ENCODE measurements at regions not wholly inside any gene's neighbourhood (a gene's known extent, or its start where the extent isn't known, plus 50 kb on each side); places are given as distances from the start of the nearest gene placed in this dataset.

DNA sequence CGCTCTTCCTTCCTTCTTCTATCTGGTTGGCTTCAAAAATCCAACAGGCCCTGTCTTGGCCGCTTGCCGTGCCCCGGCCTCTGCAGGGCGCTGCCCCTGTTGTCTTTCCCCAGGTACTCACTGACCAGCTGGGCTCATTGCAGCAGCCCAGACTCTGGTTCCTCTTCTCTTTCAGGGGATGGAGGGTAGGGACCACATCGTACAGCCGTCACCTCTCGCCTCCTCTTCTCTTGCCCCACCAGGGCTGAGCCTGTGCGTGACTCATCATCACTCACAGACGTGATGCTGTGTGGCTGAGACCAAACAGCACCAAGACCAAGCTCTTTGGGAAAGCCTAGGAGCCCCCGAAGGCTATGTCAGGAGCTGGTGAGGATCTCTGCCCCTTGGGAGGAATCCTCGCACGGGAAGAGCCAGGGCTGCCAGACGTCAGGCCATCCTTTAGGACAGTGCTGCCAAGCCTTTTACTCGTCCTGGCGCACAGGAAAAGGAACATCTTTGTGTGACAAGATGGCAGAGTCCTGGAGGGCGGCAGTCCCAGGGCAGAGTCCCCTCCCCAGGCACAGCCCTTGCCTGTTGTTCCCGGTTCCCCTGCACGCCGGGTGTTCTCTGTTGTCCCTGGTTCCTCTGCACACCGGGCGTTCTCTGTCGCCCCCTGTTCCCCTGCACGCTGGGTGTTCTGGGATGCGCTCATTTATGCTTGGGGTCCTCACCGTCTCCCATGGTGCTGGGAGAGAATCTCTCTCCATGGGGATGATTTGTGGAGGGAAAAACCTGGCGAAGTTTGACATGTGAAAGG, 188.5 kb upstream of the SHH start:
- TF ChIP-seq, protein P1, sequence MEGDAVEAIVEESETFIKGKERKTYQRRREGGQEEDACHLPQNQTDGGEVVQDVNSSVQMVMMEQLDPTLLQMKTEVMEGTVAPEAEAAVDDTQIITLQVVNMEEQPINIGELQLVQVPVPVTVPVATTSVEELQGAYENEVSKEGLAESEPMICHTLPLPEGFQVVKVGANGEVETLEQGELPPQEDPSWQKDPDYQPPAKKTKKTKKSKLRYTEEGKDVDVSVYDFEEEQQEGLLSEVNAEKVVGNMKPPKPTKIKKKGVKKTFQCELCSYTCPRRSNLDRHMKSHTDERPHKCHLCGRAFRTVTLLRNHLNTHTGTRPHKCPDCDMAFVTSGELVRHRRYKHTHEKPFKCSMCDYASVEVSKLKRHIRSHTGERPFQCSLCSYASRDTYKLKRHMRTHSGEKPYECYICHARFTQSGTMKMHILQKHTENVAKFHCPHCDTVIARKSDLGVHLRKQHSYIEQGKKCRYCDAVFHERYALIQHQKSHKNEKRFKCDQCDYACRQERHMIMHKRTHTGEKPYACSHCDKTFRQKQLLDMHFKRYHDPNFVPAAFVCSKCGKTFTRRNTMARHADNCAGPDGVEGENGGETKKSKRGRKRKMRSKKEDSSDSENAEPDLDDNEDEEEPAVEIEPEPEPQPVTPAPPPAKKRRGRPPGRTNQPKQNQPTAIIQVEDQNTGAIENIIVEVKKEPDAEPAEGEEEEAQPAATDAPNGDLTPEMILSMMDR (IDR thresholded peaks at IDR 0.05; ENCODE audit: low read depth, low read length), result no peak
- no peak for DNase-seq (ENCODE audit: low read depth, low spot score)
- in situ Hi-C loops (cut with HindIII; ENCODE audit: low sequenced_read_pairs), result no loop called here
- H3K4me3 ChIP-seq (ENCODE audit: low read depth, low read length), result no peak overlapping the region

DNA sequence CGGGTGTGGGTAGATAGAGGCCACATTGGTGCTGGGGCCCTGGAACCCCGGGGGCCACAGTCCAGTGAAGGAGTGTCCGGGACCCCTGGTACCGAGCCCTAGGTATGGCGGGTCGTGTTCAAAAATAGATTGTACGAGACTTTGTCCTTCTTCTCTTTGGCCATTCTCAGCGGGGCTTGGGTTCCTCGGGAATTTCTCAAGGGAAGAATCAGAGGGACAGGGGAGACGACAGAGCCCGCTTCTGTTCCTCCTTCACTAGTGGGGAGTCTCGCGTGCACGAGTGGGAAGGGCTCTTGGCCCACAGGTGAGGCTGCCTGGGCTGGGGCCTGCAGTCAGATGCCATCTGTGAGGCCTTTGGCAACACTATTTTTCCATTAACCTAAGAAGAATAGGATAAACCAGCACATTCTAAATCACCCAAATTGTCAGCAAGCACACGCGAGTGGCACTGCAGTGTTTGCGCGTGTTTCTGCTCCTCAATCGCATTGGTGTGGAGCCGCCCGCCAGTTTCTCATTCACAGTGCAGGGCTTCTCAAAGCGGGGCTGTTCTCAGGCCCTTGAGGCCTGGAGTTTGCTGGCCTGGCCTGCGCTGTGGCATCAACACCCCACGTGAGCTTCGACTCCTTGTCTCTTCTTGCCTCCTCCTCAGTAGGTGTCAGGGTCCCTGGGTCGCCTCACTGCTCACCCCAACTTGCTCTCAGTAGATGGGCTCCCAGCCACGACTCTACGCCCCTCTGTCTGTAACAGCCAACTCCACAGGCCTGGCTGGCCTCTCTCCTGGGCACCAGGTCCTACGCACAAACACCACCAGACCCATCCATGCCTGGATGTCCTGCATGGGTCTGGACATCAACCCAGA, 187.6 kb upstream of the SHH start:
- in situ Hi-C loops (cut with HindIII; ENCODE audit: low sequenced_read_pairs), result no loop called here
- TF ChIP-seq, protein P1 (IDR thresholded peaks at IDR 0.05; ENCODE audit: low read depth, low read length), result no peak
- H3K4me3 ChIP-seq (ENCODE audit: low read depth, low read length), result no peak overlapping the region
- DNase-seq (ENCODE audit: low read depth, low spot score), result no peak

DNA sequence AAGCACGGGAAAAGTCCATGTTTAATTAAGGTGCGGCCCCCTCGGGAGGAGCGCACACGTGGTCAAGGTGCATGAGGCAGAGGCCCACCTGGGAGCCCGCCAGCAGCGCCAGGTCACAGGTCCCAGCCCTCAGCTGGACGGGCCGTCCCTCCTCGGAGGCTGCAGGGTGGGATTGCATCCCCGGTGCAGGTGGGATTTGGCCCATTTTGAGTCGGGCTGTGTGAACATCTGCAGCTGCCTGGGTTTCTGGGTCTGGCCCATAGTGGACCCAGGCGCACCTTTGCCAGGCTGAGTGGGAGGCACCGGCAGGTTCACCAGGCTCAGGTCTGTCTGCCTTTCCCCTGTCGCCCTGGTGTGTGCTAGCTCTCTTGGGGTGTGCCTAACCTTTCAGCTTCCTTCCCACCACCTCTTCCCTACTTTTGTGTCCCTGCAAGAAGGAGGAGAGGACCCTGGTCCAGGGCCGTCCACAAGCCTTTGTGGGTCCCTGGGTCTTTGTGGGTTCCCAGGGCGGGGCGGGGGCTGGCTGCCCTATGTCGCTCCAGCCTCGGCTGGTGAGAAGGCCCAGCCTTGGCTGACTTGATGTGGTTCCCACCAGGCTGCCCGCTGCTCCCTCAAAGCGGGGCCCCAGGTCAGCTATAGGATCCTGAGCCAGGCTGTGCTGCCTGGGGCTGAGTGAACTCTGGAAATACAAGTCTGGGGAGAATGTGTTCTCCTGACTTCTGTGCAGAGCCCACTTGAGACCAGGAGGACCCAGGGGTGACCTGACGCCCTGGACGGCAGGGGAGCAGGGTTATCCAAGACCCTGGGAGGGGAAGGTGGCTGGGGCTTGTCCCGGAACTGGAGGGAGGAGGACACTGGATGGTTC, 186.7 kb upstream of the SHH start:
- no peak overlapping the region for H3K4me3 ChIP-seq (ENCODE audit: low read depth, low read length)
- in situ Hi-C loops (cut with HindIII; ENCODE audit: low sequenced_read_pairs), result no loop called here
- TF ChIP-seq, protein P1 (IDR thresholded peaks at IDR 0.05; ENCODE audit: low read depth, low read length), result no peak
- DNase-seq (ENCODE audit: low read depth, low spot score), result no peak

DNA sequence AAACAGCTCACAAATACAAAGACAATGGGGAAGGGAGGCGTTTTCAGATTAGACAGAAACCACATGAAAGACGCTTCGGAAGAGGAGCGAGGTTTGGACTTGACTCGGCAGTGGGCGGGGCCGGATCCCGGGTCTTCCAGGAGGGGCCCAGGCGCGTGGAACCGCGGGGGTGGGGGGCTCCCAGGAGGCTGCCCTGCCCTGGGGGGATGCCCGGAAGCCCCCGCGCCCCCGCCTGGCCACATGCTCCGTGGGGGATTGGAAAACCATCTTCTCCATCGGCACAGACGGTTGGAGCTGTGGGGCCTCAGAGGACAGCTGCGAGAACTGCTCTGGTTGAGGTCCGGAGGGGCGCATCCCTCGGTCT, 186.0 kb upstream of the SHH start:
- H3K4me3 ChIP-seq (ENCODE audit: low read depth, low read length), result no peak overlapping the region
- in situ Hi-C loops (cut with HindIII; ENCODE audit: low sequenced_read_pairs), result no loop called here
- DNase-seq (ENCODE audit: low read depth, low spot score), result no peak
- TF ChIP-seq, protein P1 (IDR thresholded peaks at IDR 0.05; ENCODE audit: low read depth, low read length), result no peak

DNA sequence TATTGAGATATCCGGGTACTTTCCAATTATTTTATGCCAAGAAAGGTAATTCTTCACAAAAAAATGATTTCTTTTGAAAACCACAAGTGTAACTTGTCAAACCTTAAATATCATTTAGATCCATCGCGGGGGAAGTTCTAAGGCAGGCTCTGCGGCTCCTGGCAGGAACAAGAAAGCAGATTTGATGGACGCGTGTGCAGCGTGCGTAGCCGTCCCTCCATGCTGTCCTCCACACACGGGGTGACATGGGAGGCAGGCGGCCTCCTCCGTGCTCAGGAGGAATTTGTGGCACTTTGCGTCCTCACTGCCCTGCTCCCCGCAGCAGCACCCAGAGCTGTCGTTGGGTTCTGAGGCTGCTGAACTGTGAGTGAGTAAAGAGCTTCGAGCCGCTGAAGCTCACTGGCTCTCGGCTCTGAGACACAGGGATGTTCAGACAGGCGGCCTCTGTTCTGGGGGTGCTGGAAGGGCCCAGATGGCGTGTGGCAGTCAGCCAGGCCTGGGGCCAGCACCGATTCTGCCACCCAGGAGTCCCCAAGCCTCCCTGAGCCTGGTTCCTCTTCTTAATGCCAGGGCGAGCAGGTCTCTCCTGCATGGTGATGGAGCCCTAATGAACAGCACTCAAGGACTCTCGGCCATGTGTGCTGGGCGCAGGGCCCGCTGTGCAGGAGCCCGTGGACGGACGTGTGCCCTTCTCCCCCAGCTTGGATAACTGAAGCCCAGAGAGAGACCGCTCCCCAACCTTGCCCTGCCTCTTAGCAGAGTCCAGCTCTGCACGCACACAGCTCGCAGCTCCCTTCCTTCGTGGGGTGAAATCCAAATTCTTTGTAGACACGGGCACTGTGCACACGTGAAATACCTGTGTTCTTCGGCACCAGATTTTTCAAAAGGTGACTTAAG, 185.4 kb upstream of the SHH start:
- no peak for DNase-seq (ENCODE audit: low read depth, low spot score)
- no peak overlapping the region for H3K4me3 ChIP-seq (ENCODE audit: low read depth, low read length)
- TF ChIP-seq, protein P1 (IDR thresholded peaks at IDR 0.05; ENCODE audit: low read depth, low read length), result no peak
- in situ Hi-C loops (cut with HindIII; ENCODE audit: low sequenced_read_pairs), result no loop called here
